SK-N-SH (cell line): ENCODE measurements at regions not wholly inside any gene's neighbourhood (a gene's known extent, or its start where the extent isn't known, plus 50 kb on each side); places are given as distances from the start of the nearest gene placed in this dataset.

Experiments
- CTCF ChIA-PET: fragments of 300-600, 350-600 bp; formaldehyde crosslinking; extraction: SDS; loops from one replicate; lab custom pipeline; 2021; lab: Yijun Ruan, JAX
- POLR2A ChIA-PET: fragments of 350-600 bp; sonication (Branson Sonifier 250); formaldehyde crosslinking; extraction: SDS; loops from one replicate; lab custom pipeline; 2020; ENCODE audit warnings: antibody characterized with exemption, inconsistent platforms; lab: Yijun Ruan, JAX
- DNase-seq: peaks from one replicate; pipeline ENCODE4 v3.0.0; 2012
- H2AFZ ChIP-seq: fragments of 200-600 bp; sonication (generic); 2 replicates; pipeline ENCODE4 v1.8.1; 2016; ENCODE audit warnings: antibody characterized with exemption, mild to moderate bottlenecking, low read depth
- H3F3A ChIP-seq: fragments of 200-600 bp; sonication (generic); replicated peaks from 2 replicates; pipeline ENCODE3; 2016; ENCODE audit warnings: antibody characterized with exemption, mild to moderate bottlenecking; ENCODE audit not compliant: insufficient read depth
- H3K27ac ChIP-seq, 2 experiments: fragments of 200-500 bp in 1 of 2; fragments of 200-600 bp in 1 of 2; sonication (Bioruptor generic) in 1 of 2; sonication (generic), shearing (Covaris generic) in 1 of 2; 2 replicates each; pipeline versions ENCODE4 v1.5.1 to v1.6.1; 2014 to 2016; ENCODE audit warnings: low read depth in 2 of 2, inconsistent platforms in 1 of 2, low read length in 1 of 2, mild to moderate bottlenecking in 1 of 2, mixed read lengths in 1 of 2
- H3K27me3 ChIP-seq: fragments of 200-600 bp; sonication (generic), shearing (Covaris generic); 2 replicates; pipeline ENCODE4 v1.6.1; 2016; ENCODE audit warnings: mixed run types; ENCODE audit not compliant: insufficient read depth
- H3K36me3 ChIP-seq, 2 experiments: fragments of 200-500 bp in 1 of 2; fragments of 200-600 bp in 1 of 2; sonication (Bioruptor generic) in 1 of 2; sonication (generic) in 1 of 2; replicated peaks in 1 of 2; 2 replicates each; pipeline versions ENCODE3 to v1.5.1; 2014 to 2016; ENCODE audit warnings: low read length in 1 of 2, mild to moderate bottlenecking in 1 of 2; ENCODE audit not compliant: insufficient read depth in 2 of 2, control insufficient read depth in 1 of 2
- H3K4me1 ChIP-seq, 2 experiments: fragments of 200-500 bp in 1 of 2; fragments of 200-600 bp in 1 of 2; sonication (Bioruptor generic) in 1 of 2; sonication (generic), shearing (Covaris generic) in 1 of 2; 2 replicates each; pipeline versions ENCODE4 v1.5.1 to v1.6.1; 2014 to 2016; ENCODE audit warnings: low read depth in 1 of 2, low read length in 1 of 2, mixed run types in 1 of 2; ENCODE audit not compliant: insufficient read depth in 2 of 2, control insufficient read depth in 1 of 2
- H3K4me2 ChIP-seq: fragments of 200-600 bp; sonication (generic), shearing (Covaris generic); 2 replicates; pipeline ENCODE4 v1.6.1; 2017; ENCODE audit warnings: mixed run types
- H3K4me3 ChIP-seq, 2 experiments: fragments of 200-500 bp in 1 of 2; fragments of 200-600 bp in 1 of 2; sonication (Bioruptor generic) in 1 of 2; sonication (generic), shearing (Covaris generic) in 1 of 2; 2 replicates each; pipeline versions ENCODE4 v1.5.1 to v1.8.1; 2014 to 2016; ENCODE audit warnings: low read depth in 2 of 2, inconsistent platforms in 1 of 2, low read length in 1 of 2, mild to moderate bottlenecking in 1 of 2, mixed read lengths in 1 of 2, moderate library complexity in 1 of 2
- H3K79me2 ChIP-seq: fragments of 200-600 bp; sonication (generic); 2 replicates; pipeline ENCODE4 v1.8.1; 2017; ENCODE audit warnings: mild to moderate bottlenecking; ENCODE audit not compliant: insufficient read depth
- H3K9ac ChIP-seq: fragments of 200-600 bp; sonication (generic); 2 replicates; pipeline ENCODE4 v1.6.1; 2017; ENCODE audit warnings: mixed run types
- H3K9me2 ChIP-seq: fragments of 200-600 bp; sonication (generic); 2 replicates; pipeline ENCODE4 v1.6.1; 2017; ENCODE audit warnings: mixed run types
- H3K9me3 ChIP-seq: fragments of 200-600 bp; sonication (generic); 2 replicates; pipeline ENCODE4 v1.6.1; 2017; ENCODE audit warnings: mixed run types, mild to moderate bottlenecking, moderate library complexity
- H4K20me1 ChIP-seq: fragments of 200-600 bp; sonication (generic); 2 replicates; pipeline ENCODE4 v1.6.1; 2017; ENCODE audit warnings: mild to moderate bottlenecking, mixed run types; ENCODE audit not compliant: insufficient read depth
- CHD2 ChIP-seq: fragments of 150-350 bp; IDR thresholded peaks from 2 replicates; pipeline ENCODE4 v1.6.1; 2018; ENCODE audit warnings: low read length; ENCODE audit not compliant: partially characterized antibody
- EP300 ChIP-seq, 2 experiments: IDR thresholded peaks; 2 replicates each; pipeline versions ENCODE4 v1.4.0 to v1.6.1; 2012; ENCODE audit warnings: borderline replicate concordance in 1 of 2, low read depth in 1 of 2, low read length in 1 of 2
- FOSL2 ChIP-seq: IDR thresholded peaks from 2 replicates; pipeline ENCODE4 v1.4.0; 2012; ENCODE audit warnings: low read depth, mild to moderate bottlenecking, moderate library complexity, borderline replicate concordance
- GABPA ChIP-seq: IDR thresholded peaks from 2 replicates; pipeline ENCODE4 v1.4.0; 2012; ENCODE audit warnings: low read depth, mild to moderate bottlenecking
- JUND ChIP-seq: IDR thresholded peaks from 2 replicates; pipeline ENCODE4 v1.4.0; 2012
- NFIC ChIP-seq: IDR thresholded peaks from 2 replicates; pipeline ENCODE4 v1.4.0; 2012; ENCODE audit warnings: borderline replicate concordance
- POLR2AphosphoS5 ChIP-seq: IDR thresholded peaks from 2 replicates; pipeline ENCODE4 v1.6.1; 2012; ENCODE audit warnings: low read depth, low read length
- RXRA ChIP-seq: IDR thresholded peaks from 2 replicates; pipeline ENCODE4 v1.4.0; 2012; ENCODE audit warnings: low read depth, mild to moderate bottlenecking, borderline replicate concordance
- SMC3 ChIP-seq: IDR thresholded peaks from 2 replicates; pipeline ENCODE4 v1.6.1; 2012; ENCODE audit warnings: low read depth, low read length, improper control_type of control experiment
- TCF12 ChIP-seq: IDR thresholded peaks from 2 replicates; pipeline ENCODE4 v1.4.0; 2012
- TEAD4 ChIP-seq: IDR thresholded peaks from 2 replicates; pipeline ENCODE4 v1.4.0; 2012; ENCODE audit warnings: mild to moderate bottlenecking, borderline replicate concordance; ENCODE audit not compliant: insufficient read depth
- USF1 ChIP-seq: IDR thresholded peaks from 2 replicates; pipeline ENCODE4 v1.4.0; 2012; ENCODE audit warnings: low read depth, borderline replicate concordance
- YY1 ChIP-seq: IDR thresholded peaks from 2 replicates; pipeline ENCODE4 v1.4.0; 2012; ENCODE audit warnings: low read depth, mild to moderate bottlenecking
- ZBTB33 ChIP-seq: IDR thresholded peaks from 2 replicates; pipeline ENCODE4 v1.4.0; 2012; ENCODE audit warnings: low read depth, borderline replicate concordance
- WGBS: methylation state at CpG from one replicate; pipeline ENCODE4 v1.1.6; 2017; ENCODE audit warnings: low lambda C conversion rate; 5-methylcytosine and 5-hydroxymethylcytosine counted together
- TF ChIP-seq, protein P1 (sequence below): IDR thresholded peaks from 2 replicates; pipeline ENCODE4 v1.4.0; 2012; ENCODE audit warnings: low read depth
- TF ChIP-seq, protein P2 (sequence below): IDR thresholded peaks from 2 replicates; pipeline ENCODE4; 2012

GRCh38 chr7:130917669-130918128, 183.7 kb upstream of the KLF14 start:
- H3K27ac ChIP-seq, result peak overlapping the region; percentile 51 to 100; a peak in 3 of 4 replicates
- H3K9ac ChIP-seq, result peak overlapping the region; percentile 98
- H3F3A ChIP-seq, result peaks cover 68% of the 10 kb centered on the region
- no peaks in the 10 kb centered on the region for H3K9me3 ChIP-seq
- peaks cover 6 to 16% of the 10 kb centered on the region in 2 experiments for H3K36me3 ChIP-seq
- H3K4me1 ChIP-seq, result peaks cover 11 to 86% of the 10 kb centered on the region in 2 experiments
- no peak for DNase-seq
- H3K79me2 ChIP-seq, result peaks cover 89% of the 10 kb centered on the region
- no peaks in the 10 kb centered on the region for H3K27me3 ChIP-seq
- peak overlapping the region; percentile 89 for H3K4me2 ChIP-seq
- H2AFZ ChIP-seq, result no peak overlapping the region
- H4K20me1 ChIP-seq, result no peaks in the 10 kb centered on the region
- H3K4me3 ChIP-seq, result no peak overlapping the region
- H3K9me2 ChIP-seq, result no peaks in the 10 kb centered on the region
- ChIA-PET CTCF (interaction anchor here (1.1 to 1.3 kb wide), 2 partner anchors 21 to 22 kb away, joined by 4 to 8 read pairs; no protein-coding TSS in a partner anchor), POLR2A (no interaction called here)
- TF ChIP-seq SMC3, result no peak
- TF ChIP-seq, protein P1, sequence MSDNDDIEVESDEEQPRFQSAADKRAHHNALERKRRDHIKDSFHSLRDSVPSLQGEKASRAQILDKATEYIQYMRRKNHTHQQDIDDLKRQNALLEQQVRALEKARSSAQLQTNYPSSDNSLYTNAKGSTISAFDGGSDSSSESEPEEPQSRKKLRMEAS, result 0 out of 2 replicates have a peak, but pooled peaks have one; percentile 24
- peak; percentile 78; the same call in 1 of the 2 replicates for TF ChIP-seq RXRA
- TF ChIP-seq JUND, result peak; percentile 72
- TF ChIP-seq TEAD4, result peak; percentile 37; the same call in 1 of the 2 replicates
- TF ChIP-seq NFIC, result peak; percentile 39; the same call in 1 of the 2 replicates
- TF ChIP-seq ZBTB33, result no peak
- no peak for TF ChIP-seq CHD2
- TF ChIP-seq USF1, result no peak
- TF ChIP-seq FOSL2, result peak; percentile 83
- peak; percentile 48; the same call in 1 of the 2 replicates for TF ChIP-seq POLR2AphosphoS5
- TF ChIP-seq GABPA, result peak; percentile 21; the same call in 1 of the 2 replicates
- TF ChIP-seq YY1, result no peak
- peak; percentile 74 for TF ChIP-seq TCF12
- TF ChIP-seq, protein P2, sequence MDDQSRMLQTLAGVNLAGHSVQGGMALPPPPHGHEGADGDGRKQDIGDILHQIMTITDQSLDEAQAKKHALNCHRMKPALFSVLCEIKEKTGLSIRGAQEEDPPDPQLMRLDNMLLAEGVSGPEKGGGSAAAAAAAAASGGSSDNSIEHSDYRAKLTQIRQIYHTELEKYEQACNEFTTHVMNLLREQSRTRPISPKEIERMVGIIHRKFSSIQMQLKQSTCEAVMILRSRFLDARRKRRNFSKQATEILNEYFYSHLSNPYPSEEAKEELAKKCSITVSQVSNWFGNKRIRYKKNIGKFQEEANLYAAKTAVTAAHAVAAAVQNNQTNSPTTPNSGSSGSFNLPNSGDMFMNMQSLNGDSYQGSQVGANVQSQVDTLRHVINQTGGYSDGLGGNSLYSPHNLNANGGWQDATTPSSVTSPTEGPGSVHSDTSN, result peak; percentile 27; the same call in 1 of the 2 replicates
- peak in 1 of 2 experiments; percentile 59; a peak in 1 of 4 replicates for TF ChIP-seq EP300 (IDR thresholded peaks at IDR 0.05; ENCODE audit: borderline replicate concordance in 1 of 2, low read depth in 1 of 2, low read length in 1 of 2)
- 38% methylated on average over 5 of the region's 5 CpGs for WGBS
